ENCODE measurements at regions not wholly inside any gene's neighbourhood (a gene's known extent, or its start where the extent isn't known, plus 50 kb on each side); places are given as distances from the start of the nearest gene placed in this dataset.
"Not testable (repeated sequence)": the region's sequence is repeated elsewhere in the genome, so short reads cannot be mapped to it uniquely, and the experiment has no call there.

DNA sequence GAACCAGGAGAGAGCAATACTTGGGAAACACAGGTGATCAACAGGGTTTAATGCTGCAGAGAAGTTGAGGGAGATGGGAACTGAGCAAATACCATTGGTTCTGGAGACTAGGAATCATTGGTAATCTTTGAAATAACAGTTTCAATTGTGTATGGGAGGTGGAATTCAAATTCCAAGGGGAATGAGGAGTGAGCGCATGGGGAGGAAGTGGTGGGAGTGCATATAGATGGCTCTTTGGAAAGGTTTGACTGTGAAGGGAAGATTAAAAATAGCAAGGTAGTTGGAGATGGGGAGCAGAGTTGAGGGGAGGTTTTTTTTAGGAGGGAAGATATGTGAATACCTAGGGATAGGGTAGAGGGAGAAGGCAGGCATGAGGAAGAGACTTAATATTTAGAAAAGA, 51.1 kb upstream of the ROPN1 start:
- DNase-seq = no peak

DNA sequence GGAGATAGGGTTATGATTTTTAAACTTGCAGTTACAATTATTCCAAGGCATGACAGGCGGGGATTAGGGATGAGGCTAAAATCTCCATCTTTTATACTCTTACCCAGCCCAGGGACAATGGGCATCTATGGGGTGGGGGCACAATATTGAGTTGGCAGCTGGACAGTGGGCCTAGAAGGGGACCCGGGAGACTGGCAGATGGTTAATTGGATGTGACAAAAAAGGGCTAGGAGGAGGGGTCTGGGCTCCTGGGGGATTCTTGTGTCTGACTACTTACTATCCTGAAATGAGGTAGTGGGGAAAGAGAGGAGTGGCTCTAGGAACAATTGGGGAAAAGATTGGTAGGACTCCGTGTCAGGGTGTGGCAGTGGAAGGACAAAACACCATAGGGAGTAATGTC, 53.0 kb upstream of the ROPN1 start:
- no peak for DNase-seq

DNA sequence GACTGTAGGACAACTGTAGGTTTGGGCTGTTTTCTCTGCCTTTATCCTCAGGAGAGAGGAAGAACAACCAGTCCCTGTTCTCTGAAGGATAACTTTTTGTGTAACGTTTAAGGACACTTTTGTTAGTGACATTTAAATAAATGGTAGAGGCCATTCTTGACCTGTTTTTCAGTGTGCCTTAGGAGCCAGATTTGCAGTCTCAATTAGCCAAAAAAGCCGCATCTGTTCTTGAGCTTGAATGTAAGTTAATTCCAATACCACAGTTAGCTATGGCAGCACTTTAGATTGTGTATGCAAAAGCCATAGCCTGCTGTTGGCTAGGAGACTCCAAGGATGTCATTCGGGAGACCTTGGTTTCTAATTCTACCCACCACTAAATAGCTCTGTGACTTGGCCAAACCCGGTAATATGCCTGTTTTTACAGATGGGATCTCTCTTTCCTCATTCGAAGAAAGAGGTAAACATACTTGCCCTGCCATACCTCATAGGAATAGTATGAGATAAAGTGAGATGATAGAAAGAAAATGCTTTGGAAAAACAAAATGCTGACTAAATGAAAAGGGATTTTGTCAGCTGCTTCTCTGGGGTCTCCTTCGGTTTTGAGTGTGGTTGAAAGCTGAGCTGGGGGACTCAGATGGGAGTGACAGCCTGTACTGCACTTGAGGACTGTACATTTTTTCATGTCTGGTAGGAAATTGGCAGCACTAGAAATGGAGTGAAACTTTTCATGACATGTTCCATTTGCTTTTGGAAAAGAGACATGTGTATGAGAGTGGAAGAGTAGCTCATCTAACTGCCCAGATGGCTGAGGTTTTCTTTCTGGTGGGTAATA, 57.3 kb upstream of the ROPN1 start:
- no peak for DNase-seq

DNA sequence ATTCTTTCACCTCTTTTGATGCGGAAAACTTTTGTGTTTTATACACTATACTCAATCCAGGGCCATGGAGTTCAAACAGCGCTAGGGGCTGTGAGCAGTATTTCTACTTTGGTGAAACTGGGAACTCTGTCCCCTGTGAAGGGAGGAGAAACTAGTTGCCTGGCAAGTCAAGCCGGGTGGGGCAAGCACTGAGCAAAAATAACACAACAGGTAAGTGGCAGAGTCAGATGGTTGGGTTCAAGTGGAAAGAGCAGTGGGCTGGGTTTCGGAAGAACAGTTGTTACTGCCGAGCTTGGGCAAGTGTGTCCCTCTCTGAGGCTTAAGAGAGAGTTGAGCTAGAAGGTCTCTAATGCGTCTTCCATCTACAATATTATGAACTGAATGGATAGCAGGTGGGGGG, 59.7 kb upstream of the ROPN1 start:
- DNase-seq = no peak

DNA sequence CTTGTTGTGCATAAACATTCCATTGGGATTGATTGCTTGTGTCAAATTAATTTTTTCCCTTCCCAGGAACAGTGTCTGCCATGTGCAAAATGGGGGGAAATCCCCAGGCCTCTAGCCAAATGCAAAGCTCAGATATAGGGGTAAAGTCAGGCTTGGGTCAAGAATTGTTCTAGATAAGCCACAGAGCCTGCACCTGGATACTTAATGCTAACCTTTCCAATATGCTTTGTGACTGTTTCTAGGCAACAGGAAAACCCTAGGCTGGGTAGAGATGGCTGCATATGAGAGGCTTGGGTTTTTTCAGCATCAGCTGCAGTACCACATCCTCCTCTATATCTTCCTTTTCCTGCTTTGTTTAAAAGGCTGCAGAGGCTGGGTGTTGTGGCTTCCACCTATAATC, 61.9 kb upstream of the ROPN1 start:
- no peak for DNase-seq

GRCh38 chr3:124056846-124057245, 64.9 kb upstream of the ROPN1 start:
- DNase-seq = no peak

GRCh38 chr3:124057420-124057819, 65.5 kb upstream of the ROPN1 start:
- no peak for DNase-seq

- DNase-seq = no peak
These were observed 67.7 kb upstream of the ROPN1 start for GRCh38 chr3:124059580-124059979.

GRCh38 chr3:124063197-124063909, 71.4 kb upstream of the ROPN1 start:
- DNase-seq = no peak

GRCh38 chr3:124064050-124064449, 72.1 kb upstream of the ROPN1 start:
- no peak for DNase-seq

- DNase-seq = not testable (repeated sequence)
These were observed 74.6 kb upstream of the ROPN1 start for GRCh38 chr3:124066543-124066942.

DNA sequence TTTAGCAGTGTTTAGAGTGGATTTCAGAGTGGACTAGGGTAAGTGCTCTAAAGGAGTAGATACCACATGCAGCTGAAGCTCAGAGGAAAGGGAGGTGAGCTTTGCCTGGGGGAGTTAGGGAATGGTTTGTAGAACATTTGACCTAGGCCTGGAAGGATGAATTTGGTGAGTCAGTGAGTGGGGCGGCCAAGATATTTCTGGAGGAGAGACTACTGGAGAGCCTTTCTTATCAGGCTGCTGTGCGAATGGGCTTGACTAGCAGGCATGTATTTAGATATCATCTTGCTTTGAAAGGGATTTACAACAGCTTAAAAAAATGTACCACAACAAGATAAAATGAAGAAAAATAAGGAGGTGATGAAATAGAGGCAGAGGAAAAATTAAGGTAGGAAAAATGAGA, 77.8 kb upstream of the ROPN1 start:
- DNase-seq = not testable (repeated sequence)

DNA sequence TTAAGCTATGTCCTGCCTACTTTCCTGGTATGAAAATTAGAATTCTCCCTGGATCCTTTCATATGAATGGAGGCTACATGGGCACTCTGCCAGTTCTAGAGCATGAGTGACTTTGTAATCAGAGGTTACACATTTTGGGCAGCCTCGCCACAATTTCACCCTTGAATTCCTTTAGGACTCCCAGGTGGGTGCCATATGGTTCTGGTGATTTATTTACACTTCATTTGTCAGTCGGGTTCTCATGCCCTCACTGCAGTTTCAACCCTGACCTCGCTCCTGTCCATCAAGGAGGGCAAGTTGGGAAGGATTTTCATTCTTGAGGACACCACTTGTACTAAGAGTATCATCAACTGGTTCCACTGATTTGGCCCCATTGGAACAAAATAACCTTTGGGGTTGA, 83.2 kb upstream of the ROPN1 start:
- not testable (repeated sequence) for DNase-seq

DNA sequence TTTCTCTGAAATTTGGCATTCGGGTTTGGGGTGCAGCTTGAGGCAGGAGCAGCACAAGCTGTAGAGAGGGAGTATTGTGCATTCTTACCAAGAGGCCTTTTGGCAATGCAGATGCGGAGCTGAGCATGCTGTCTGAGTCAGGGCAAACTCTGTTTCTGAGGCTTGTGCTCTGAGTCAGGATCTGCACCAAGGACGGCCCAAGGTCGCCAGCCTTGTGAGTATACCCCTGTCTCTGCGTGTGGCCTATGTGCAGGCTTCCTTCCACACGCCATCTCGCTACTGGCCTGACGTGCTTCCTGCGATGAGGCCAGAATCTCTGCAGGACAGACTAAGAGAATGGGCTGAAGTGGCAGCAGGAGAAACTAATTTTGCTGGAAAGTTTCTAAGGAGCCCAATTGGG, 83.8 kb upstream of the ROPN1 start:
- no peak for DNase-seq

- DNase-seq = no peak
These were observed 84.3 kb upstream of the ROPN1 start for GRCh38 chr3:124076235-124076634.

DNA sequence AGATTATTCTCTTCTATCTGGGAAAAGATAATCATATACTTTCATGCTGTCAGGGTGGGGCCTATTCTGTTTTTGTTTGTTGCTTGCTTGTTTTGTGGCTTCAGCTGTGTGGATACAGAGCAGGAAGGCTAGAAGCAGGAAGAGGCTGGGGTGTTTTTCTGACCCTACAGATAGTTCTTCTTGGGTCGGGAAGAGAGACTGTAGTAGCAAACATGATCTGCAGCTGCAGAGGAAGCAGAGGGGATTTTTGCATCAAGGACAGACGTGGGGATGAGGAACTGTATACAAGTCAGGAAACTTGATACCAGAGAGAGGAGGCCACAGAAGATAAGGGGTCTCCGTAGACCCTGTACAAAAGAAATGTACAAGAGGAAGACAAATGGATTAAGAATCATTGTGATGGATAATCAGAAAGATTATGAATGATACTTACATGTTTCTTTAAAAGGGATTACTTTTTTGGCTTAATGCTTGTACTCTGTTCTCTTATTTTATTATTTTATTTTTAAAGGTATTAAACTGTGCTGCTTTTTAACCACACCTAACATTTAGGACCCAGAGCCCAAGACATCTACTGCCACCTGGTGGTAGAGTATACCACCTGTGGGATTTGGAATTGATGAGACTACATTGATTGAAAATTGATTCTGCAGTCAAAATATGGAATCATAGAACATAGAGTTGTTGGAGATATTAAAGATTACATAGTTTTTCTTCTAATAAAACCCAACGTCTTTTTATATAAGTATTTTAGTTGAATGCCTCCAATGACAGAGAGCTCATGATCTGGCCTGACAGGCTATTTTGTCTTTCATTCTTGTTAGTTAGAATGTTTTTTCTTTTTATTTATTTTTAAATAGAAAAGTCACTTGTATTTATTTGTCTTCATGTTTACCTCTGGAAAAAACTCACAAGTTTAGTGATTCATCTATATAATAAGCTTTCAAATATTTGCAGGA, 87.3 kb upstream of the ROPN1 start:
- no peak for DNase-seq

- no peak for DNase-seq
These were observed 88.0 kb upstream of the ROPN1 start for GRCh38 chr3:124079912-124080276.

DNA sequence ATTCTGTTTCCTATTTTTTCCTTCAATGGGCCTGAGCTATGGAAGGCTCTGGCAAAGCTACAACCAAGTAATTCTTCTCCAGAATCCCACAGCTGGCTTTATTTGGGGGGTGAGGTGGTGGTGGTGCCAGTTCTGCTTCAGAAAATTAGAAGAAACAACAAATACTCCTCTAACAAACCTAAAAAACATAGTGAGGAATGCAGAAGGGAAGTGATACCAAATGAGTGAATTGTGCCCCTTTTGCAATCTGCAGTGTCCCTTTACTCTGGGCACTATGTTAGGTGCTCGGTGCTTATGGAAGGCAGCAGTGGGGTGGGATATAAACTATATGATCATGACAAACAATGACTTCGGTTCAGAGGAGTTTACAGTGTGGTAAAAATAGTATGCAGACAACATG, 90.4 kb upstream of the ROPN1 start:
- no peak for DNase-seq

DNA sequence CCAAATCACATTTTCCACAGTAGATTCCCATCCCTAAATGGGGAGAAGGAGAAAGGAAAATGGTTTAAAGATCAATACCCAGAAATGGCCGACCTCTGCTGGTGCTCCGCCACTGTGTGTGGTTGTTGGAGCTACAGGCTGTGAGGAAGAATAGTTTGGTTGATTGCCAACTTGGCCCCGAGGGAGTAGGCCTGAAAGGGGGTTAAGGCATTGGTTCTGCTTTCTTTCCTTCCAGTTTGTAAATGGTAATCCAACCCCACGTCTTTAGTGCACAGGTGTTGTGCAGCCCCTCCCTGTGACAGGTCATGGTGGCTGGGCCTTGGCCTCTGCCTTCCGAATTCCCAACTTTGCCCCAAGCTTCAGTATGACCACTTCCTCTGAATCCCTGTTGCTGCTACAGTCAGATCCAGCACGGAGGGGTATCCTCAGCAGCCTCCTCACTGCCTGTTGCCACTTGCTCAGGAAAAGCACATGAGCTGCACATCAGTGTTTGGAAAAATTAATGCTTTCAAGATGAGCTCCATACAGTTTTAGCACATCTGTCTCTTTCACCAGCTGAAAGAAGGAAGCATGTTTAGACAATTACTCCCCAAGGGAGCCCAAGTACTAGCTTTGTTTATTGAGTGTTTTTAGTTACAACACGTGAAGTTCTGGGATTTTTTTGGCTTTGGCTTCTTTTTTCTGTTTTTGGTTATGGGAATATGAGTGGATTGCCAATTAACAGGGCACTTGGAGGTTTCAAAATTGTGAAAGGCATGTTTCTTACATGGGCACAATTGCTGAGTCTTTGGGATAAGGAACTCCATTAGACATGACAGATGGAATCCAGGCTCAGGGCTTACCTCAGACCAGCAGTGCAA, 92.3 kb upstream of the ROPN1 start:
- DNase-seq = no peak

DNA sequence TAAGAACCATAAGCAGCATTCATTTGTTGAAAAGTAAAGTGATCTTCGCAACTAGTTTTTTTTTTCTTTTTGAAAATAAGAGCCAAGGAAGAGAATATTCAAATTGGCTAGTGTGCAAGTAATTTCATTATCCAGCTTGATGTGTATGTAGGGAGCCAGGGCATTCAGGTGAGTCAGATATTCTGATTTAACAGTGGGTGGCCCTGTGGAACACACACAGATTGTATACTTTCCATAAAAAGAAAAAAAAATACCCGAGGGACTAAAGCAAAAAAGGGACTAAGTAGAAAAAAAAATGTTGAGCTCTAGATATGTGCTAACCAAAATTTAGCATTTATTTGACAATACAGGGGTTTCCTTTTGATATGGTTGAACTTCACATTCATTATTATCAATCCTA, 96.9 kb upstream of the ROPN1 start:
- DNase-seq = no peak

DNA sequence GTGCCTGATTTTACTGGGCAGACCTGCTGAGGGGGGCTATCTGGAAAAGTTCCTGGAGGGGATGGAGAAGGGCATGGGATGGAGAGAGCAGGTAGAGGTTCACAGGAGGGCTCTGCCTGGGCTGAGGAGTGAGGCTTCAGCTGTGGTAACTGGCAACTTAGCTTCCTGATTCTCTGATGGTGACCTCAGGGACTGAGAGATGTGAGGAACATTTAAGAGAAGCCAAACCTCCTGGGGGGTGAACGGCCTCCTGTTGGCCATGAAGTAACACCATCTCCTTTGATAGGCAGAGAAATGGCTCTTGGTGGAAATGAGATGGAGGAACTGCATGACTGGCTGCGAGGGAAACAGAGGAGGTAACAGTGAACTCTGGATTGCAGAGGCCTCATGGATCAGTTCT, 97.3 kb upstream of the ROPN1 start:
- no peak for DNase-seq

DNA sequence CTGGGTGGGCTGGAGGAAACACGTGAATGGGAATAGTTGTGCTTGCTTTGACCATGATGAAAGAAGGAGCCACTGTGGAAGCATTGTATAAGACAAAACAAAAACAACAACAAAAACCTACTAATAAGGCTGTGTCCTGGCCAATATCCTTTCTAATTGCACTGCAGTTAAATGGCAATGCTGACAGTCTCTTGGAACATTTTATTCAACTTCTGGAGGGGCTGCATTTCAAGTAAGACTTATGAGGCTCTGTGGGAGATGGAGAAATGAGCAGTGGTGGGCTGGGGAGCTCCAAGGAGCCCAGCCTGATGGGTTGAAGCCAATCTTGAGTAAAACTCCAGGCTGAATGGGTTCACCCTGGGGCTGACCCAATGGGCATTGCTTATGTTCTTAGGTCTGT, 99.8 kb upstream of the ROPN1 start:
- no peak for DNase-seq

- no peak for DNase-seq
These were observed 100.9 kb upstream of the ROPN1 start for GRCh38 chr3:124092811-124093210.

All from activated CD4-positive, CD25-positive, alpha-beta regulatory T cell treated with anti-CD3 and anti-CD28 coated beads, Interleukin-2, amount 50 U/mL, for 72 hours (primary cell).